Sigmoid colon (tissue), 6 donors: ENCODE measurements at regions not wholly inside any gene's neighbourhood (a gene's known extent, or its start where the extent isn't known, plus 50 kb on each side); places are given as distances from the start of the nearest gene placed in this dataset.

Experiments used
- DNase-seq: peaks from one replicate; pipeline ENCODE4 v3.0.0-alpha.2; 2019
- H3K27ac ChIP-seq, 4 donors: fragments of 200-600 bp; sonication (generic); one replicate each; pipeline ENCODE4 v1.5.1; 2016 to 2019; ENCODE audit warnings: mild to moderate bottlenecking in 1 of 4
- H3K27me3 ChIP-seq, 3 donors: fragments of 200-600 bp; sonication (generic); one replicate each; pipeline ENCODE4 v1.5.1; 2019; ENCODE audit warnings: mild to moderate bottlenecking in 1 of 3
- H3K36me3 ChIP-seq, 4 donors: fragments of 200-600 bp; sonication (generic); one replicate each; pipeline ENCODE4 v1.5.1; 2016 to 2019
- H3K4me1 ChIP-seq, 4 donors: fragments of 200-600 bp; sonication (generic); one replicate each; pipeline ENCODE4 v1.5.1; 2017 to 2019
- H3K4me3 ChIP-seq, 4 donors: fragments of 200-600 bp; sonication (generic); one replicate each; pipeline ENCODE4 v1.5.1; 2017 to 2019; ENCODE audit warnings: mild to moderate bottlenecking in 2 of 4, moderate library complexity in 1 of 4
- H3K9me3 ChIP-seq, 4 donors: fragments of 200-600 bp in 3 of 4; sonication (generic) in 3 of 4; one replicate each; pipeline versions ENCODE4 v1.5.1 to v1.6.1; 2013 to 2019
- EP300 ChIP-seq, 4 donors: sonication (generic); formaldehyde crosslinking; IDR thresholded peaks; one replicate each; pipeline ENCODE4 v1.6.1; 2017; ENCODE audit warnings: antibody characterized with exemption in 4 of 4
- POLR2A ChIP-seq, 2 donors: fragments of 450-650 bp; IDR thresholded peaks; one replicate each; pipeline ENCODE4 v1.6.1; 2016; ENCODE audit warnings: antibody characterized with exemption in 2 of 2, mild to moderate bottlenecking in 2 of 2, moderate library complexity in 2 of 2
- POLR2AphosphoS5 ChIP-seq, 4 donors: sonication (generic); formaldehyde crosslinking; IDR thresholded peaks; one replicate each; pipeline ENCODE4 v1.6.1; 2017; ENCODE audit warnings: antibody characterized with exemption in 4 of 4
- WGBS, 2 donors: extraction: QIAGEN DNeasy Blood & Tissue Kit; methylation state at CpG; one replicate each; pipeline ENCODE4 v1.1.7; 2013; 5-methylcytosine and 5-hydroxymethylcytosine counted together
- intact Hi-C: fragments of 100-400 bp; cut with DNase I; formaldehyde crosslinking; loops from one replicate; pipeline ENCODE4 v1.15.1; 2023
- TF ChIP-seq, protein P1 (sequence below), 4 experiments: fragments of 450-650 bp in 3 of 4; fragments of 200-600 bp in 1 of 4; IDR thresholded peaks; one replicate each; pipeline ENCODE4 v1.5.1; 2016 to 2019; ENCODE audit warnings: antibody characterized with exemption in 4 of 4, mild to moderate bottlenecking in 3 of 4, moderate library complexity in 2 of 4
- donor health status: healthy with polysubstance abuse.
- donor health status: healthy.

DNA sequence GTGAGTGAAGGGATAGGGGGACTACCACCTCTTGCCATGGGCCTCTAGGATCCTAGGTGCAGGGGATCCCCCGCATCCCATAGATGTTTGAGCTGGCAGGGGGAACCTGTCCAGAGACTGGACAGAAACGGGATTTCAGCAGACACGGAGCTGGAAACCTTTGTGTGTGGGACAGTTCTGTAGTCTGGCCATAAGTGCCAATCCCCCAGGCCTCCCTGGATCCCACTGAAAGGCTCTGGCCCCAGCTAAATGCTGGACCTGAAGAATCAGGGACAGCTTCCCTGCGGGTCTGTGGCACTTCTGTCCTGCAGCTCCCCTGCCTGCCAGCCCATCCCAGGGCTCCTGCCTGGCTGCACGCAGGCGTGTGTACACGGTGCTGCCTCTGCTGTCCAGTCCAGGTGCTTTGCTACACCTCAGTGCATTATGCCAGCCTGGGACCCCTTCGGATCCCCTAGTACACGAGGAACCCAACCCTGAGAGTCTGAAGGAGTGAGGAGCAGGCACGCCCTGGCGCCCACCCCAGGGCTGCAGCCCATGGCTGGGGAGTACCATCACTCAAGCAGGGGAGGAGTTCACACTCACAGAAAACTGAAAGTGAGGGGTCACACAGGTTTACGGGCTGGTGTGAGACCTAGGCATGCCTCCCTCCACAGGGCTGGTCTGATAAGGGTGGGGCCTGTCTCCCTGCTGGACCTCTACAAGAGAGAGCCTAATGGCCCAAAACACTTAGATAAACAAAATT is 703.0 kb downstream of the ARAP2 start:
- H3K4me3 ChIP-seq, result no peak overlapping the region
- TF ChIP-seq, protein P1, sequence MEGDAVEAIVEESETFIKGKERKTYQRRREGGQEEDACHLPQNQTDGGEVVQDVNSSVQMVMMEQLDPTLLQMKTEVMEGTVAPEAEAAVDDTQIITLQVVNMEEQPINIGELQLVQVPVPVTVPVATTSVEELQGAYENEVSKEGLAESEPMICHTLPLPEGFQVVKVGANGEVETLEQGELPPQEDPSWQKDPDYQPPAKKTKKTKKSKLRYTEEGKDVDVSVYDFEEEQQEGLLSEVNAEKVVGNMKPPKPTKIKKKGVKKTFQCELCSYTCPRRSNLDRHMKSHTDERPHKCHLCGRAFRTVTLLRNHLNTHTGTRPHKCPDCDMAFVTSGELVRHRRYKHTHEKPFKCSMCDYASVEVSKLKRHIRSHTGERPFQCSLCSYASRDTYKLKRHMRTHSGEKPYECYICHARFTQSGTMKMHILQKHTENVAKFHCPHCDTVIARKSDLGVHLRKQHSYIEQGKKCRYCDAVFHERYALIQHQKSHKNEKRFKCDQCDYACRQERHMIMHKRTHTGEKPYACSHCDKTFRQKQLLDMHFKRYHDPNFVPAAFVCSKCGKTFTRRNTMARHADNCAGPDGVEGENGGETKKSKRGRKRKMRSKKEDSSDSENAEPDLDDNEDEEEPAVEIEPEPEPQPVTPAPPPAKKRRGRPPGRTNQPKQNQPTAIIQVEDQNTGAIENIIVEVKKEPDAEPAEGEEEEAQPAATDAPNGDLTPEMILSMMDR (IDR thresholded peaks at IDR 0.05), result no peak
- TF ChIP-seq POLR2AphosphoS5 (IDR thresholded peaks at IDR 0.05) (no peak), EP300 (IDR thresholded peaks at IDR 0.05) (no peak), POLR2A (IDR thresholded peaks at IDR 0.05) (no peak)
- 83 to 90% methylated on average over 12 of the region's 12 CpGs for WGBS, 2 donors
- H3K4me1 ChIP-seq, result no peaks in the 10 kb centered on the region
- no peak for DNase-seq
- no peaks in the 10 kb centered on the region for H3K27me3 ChIP-seq
- intact Hi-C loops, result no loop called here
- H3K36me3 ChIP-seq, result no peaks in the 10 kb centered on the region
- no peak overlapping the region for H3K27ac ChIP-seq
- H3K9me3 ChIP-seq, result peaks cover 0 to 2% (median 0%) of the 10 kb centered on the region in 4 donors

DNA sequence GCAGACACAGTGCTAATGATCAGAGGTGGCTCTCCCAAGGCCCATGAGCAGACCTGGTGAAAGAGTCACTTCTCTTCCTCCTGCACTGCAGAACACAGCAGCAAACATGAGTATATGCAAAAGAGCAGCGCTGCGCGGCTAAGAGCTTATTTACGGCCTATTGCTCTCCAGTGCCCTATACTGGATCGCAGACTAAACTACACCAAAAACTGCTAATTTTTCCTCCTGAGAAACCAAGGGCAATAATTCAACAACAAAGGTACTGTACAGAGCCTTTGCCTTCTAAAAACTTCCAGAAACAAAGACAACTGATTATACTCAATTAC is 702.5 kb downstream of the ARAP2 start:
- 83 to 88% methylated on average over 5 of the region's 5 CpGs for WGBS, 2 donors
- Histone ChIP-seq H3K4me3 (no peak overlapping the region), H3K27me3 (no peaks in the 10 kb centered on the region), H3K27ac (no peak overlapping the region), H3K9me3 (peaks cover 0 to 2% (median 0%) of the 10 kb centered on the region in 4 donors), H3K36me3 (no peaks in the 10 kb centered on the region), H3K4me1 (no peaks in the 10 kb centered on the region)
- DNase-seq, result no peak
- TF ChIP-seq POLR2A (IDR thresholded peaks at IDR 0.05), result no peak
- TF ChIP-seq POLR2AphosphoS5 (IDR thresholded peaks at IDR 0.05), result no peak
- TF ChIP-seq, protein P1 (IDR thresholded peaks at IDR 0.05), result no peak
- no peak for TF ChIP-seq EP300 (IDR thresholded peaks at IDR 0.05)
- intact Hi-C loops, result no loop called here

DNA sequence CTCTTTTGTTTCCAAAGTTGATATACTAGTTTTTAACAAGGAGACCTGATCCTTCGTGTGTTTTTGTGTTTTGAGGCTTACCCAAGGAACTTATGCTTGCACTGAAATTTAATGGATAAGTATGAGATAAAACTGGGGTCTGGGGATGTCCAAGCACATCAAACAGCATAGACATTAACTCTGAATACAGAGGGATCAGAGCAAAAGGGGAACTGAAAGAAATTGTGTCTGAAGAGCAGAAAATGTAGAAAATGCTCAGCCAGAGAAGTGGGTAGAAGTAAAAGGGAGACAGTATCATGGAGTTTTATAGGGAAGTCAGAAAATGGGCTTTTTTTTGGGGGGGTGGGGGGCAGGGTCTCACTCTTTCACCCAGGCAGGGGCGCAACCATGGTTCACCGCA is 695.4 kb downstream of the ARAP2 start:
- Histone ChIP-seq H3K4me3 (no peak overlapping the region), H3K27ac (no peak overlapping the region), H3K4me1 (no peaks in the 10 kb centered on the region), H3K36me3 (no peaks in the 10 kb centered on the region), H3K27me3 (no peaks in the 10 kb centered on the region), H3K9me3 (no peaks in the 10 kb centered on the region)
- WGBS, 2 donors, result 85 to 86% methylated on average over 3 of the region's 3 CpGs
- TF ChIP-seq, protein P1 (IDR thresholded peaks at IDR 0.05), result no peak
- TF ChIP-seq EP300 (IDR thresholded peaks at IDR 0.05), result no peak
- no peak for TF ChIP-seq POLR2AphosphoS5 (IDR thresholded peaks at IDR 0.05)
- no peak for TF ChIP-seq POLR2A (IDR thresholded peaks at IDR 0.05)
- DNase-seq, result no peak
- intact Hi-C loops, result no loop called here

DNA sequence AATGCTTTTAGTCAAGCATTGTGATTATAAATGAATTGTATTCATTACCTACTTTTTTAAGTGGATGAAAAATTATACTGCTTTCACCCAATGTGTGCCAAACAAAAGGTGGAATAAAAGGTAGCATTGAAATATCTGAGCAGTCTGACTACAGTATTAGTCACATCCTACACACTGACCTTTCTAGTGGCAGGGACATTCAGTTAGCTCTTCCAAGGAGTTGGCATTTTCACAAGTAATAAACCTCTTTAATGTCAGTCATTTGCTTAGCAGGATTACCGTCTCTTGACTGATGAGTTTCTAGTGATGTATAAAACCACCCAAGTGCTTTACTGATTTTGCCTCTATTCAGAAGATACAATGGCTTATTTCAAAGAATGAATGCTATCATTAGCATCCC is 687.9 kb downstream of the ARAP2 start:
- intact Hi-C loops, result no loop called here
- TF ChIP-seq EP300 (IDR thresholded peaks at IDR 0.05) (no peak), POLR2AphosphoS5 (IDR thresholded peaks at IDR 0.05) (no peak)
- Histone ChIP-seq H3K4me3 (no peak overlapping the region), H3K9me3 (no peaks in the 10 kb centered on the region), H3K27ac (no peak overlapping the region), H3K36me3 (no peaks in the 10 kb centered on the region), H3K4me1 (no peaks in the 10 kb centered on the region), H3K27me3 (no peaks in the 10 kb centered on the region)
- no peak for DNase-seq
- 62 to 82% methylated on average over 1 of the region's 1 CpG for WGBS, 2 donors

DNA sequence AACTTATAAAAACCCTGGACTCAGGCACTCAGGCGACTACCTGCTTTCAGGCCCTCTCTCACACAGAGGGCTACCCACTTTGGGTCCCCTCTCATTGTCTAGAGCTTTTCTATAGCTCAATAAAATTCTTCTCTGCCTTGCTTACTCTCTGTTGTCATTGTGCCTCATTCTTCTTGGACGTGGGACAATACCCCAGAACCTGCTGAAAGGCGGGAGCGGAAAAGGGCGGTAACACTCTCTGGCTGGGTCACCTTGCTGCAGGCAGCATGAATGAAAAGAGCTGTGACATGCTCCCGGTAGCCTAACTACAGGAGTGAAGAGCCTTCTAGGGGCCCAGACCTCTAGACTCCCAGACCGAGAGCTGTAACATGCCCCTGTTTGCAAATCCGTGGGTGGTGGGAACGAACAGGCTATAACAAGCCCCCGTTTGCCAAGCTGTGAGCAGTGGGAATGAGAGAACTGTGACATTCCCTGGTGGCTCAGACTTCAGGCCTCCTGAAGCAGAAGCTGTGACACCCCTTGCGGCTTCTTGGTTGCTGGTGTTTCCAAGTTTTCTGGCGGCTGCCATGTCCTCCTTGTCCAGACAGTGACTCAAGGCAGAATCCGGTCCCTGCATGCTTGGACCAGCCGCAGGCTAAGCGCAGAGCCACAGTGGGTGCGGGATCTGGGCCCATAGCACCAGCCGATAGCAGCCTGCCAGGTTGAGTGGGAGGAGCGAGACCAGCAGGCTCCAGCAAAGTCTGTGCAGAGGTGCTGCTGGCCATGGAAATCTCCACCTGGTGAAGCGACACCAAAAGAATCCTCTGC is 684.6 kb downstream of the ARAP2 start:
- no peaks in the 10 kb centered on the region for H3K27me3 ChIP-seq
- H3K36me3 ChIP-seq, result no peaks in the 10 kb centered on the region
- no peaks in the 10 kb centered on the region for H3K4me1 ChIP-seq
- no peak for DNase-seq
- no peak overlapping the region for H3K27ac ChIP-seq
- 93 to 94% methylated on average over 19 of the region's 19 CpGs for WGBS, 2 donors
- TF ChIP-seq, protein P1 (IDR thresholded peaks at IDR 0.05), result no peak
- TF ChIP-seq POLR2A (IDR thresholded peaks at IDR 0.05), result no peak
- TF ChIP-seq POLR2AphosphoS5 (IDR thresholded peaks at IDR 0.05), result no peak
- no peak for TF ChIP-seq EP300 (IDR thresholded peaks at IDR 0.05)
- intact Hi-C loops, result no loop called here
- no peaks in the 10 kb centered on the region for H3K9me3 ChIP-seq
- no peak overlapping the region for H3K4me3 ChIP-seq
